ENCODE measurements at regions not wholly inside any gene's neighbourhood (a gene's known extent, or its start where the extent isn't known, plus 50 kb on each side); places are given as distances from the start of the nearest gene placed in this dataset.

DNA sequence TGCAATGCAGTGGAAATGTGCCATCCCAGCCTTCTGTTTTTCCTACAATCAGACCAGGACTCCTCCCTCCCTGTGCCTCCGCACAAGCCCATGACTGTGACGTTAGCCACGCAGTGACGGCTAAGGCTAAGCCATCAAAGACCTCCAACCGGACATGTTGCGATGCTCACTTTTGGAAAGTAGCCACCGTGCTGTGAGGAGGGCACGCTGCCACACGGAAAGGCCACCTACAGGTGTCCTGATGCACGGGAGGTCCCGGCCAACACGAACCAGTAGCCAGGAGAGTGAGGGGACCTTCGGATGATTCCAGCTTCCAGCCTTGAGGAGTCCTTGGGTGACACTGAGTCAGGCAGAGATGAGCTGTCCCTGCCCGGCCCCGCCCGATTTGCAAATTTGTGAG is 53.9 kb downstream of the FOXL1 start:
- DNase-seq, result no peak

DNA sequence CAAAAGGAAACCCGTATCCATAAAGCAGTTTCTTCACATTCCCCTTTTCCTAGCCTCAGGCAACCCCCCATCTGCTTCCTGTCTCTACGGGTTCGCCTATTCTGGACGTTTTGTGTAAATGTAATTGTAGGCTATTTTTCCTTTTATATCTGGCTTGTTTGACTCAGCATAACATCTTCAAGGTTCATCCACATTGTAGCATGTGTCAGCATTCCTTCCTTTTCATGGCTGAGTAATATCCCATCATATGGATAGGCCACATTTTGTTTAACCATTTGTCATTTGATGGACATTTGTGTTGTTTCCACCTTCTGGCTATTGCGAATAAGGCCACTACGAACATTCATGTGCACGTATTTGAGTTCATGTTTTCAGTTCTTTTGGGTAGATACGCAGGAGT is 54.6 kb downstream of the FOXL1 start:
- no peak for DNase-seq

GRCh38 chr16:86634292-86634691 is 55.9 kb downstream of the FOXL1 start:
- DNase-seq, result no peak

GRCh38 chr16:86635176-86635876 is 57.0 kb downstream of the FOXL1 start:
- no peak for DNase-seq

GRCh38 chr16:86635926-86636325 is 57.6 kb downstream of the FOXL1 start:
- no peak for DNase-seq

DNA sequence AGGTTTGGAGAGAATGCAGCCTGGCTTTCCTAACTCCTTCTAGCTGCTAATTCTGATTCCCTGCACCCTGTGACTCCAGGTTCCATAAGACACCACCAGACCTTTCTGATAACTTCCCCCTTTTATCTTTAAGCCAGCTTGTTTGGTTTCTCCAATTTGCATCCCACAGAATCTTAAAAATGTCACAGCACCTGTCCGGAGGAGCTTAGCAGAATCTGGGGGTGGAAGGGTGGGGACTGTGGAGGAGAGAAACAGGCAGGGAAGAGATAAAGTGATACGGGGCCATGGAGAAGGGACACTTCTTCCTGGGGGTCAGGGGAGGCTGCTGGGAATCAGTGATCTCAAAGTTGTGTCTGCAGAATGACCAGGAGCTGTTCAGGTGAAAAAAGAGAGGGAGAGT is 59.4 kb downstream of the FOXL1 start:
- DNase-seq, result no peak

DNA sequence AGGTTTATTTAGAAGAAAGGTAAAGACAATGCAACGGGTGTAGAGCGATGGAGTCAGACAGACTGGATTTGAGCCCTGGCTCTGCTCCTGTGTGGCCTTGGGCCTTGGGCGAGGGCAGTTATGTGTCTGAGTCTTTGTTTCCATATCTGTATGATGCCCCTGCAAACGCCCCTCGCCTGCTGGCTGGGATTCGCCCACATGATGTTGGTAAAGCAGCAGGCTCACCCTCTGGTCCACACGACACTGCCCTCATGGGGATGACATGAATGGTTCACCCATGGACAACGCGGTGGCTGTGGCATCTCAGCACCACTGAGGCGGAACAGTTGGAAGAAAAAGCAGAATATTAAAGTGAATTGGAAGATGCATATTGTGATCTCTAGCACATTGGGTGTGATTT is 60.3 kb downstream of the FOXL1 start:
- DNase-seq, result no peak

- DNase-seq, result no peak
These were observed 61.0 kb downstream of the FOXL1 start for GRCh38 chr16:86639354-86639753.

DNA sequence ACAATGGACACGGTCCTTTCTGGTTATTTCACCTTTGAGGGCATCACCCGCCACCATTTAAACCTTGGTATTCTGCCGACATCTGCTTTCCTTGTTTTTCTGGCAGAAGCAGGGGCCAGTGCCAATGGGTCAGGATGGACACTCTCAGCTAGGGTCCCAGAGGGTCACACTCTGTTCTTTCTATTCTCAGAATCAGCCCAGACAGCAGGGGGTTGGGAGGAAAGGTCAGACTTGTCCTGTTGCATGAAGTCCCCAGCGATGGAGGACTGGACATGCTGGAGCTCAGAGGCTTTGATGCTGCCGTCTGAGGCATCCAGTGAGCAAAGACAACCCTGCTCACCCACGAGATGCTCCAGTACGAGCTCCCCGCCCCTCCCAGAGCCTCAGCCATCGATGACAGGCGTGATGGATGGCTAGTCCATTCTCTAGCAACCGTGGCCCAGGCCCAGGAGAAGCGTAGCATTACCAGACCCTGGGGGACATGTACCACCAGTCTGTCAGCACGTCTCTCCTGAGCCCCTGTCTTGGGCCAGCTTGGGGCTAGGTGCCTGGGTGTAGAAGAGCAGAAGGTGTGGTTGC is 62.0 kb downstream of the FOXL1 start:
- DNase-seq, result no peak

DNA sequence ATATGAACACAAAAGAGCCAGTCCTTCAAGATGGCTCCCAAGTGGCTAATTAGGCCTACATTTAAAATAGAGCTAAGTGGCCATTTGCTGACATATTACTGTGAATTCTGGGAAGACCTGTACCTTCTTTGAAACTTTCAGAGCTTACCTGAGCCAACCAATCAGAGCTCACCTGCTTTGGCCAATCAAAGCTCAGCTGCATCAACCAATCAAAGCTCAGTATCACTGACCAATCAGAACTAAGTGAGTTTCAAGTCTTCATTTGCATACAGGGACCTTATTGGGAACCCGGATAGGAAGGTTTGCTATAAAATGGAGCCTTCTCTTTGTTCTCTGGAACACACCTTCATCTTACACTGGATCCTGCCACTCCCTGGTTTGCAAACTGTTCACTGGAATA is 63.7 kb downstream of the FOXL1 start:
- DNase-seq, result no peak

DNA sequence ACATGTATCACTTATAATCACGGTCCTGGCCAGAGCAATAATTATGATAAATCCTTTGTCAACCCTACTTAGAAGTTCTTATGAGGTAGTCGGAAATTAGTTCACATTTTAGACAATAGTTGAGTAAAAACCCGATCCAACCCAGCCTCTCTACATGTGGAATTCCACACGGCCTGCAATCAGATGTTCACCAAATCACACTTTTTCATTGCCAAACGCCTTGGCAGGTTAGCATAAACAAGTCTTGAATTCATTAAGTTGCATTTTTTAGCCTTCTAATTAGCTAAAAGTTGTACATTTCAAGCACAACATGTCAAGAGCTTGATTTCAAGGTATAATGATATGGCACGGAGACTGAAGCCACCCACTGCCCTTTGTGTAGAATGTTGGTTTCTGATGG is 65.3 kb downstream of the FOXL1 start:
- no peak for DNase-seq

- no peak for DNase-seq
These were observed 69.2 kb downstream of the FOXL1 start for GRCh38 chr16:86647561-86647960.

- DNase-seq, result no peak
These were observed 71.5 kb downstream of the FOXL1 start for GRCh38 chr16:86649875-86650274.

DNA sequence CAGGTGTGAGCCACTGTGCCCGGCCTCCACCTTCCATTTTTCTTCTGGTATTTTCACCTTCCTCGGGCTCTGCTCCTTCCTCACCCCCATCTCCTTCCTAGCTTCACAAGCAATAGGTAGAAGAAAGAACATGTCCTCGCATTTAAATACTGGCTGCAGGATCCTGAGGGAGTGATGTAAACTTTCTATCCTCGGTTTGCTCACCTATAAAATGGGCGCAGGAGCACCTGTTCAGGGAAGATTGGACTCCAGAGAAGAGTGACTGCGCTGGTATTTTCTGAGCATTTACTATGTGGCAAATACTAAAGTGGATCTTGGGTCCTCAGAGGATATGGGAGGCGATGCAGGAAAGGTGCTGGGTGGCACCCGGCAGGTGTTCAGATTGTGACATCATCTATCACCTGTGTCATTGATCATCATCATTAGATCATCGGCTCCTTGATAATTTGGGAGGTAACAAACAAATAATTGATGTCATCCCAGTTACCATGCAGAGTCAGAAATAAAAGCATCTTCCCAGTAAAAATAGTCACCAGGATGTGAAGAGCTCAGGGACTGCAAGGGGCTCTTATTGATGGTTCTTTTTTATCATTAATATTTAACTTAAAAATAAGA is 72.8 kb downstream of the FOXL1 start:
- DNase-seq, result no peak

GRCh38 chr16:86651823-86652222 is 73.5 kb downstream of the FOXL1 start:
- DNase-seq, result no peak

GRCh38 chr16:86653285-86654006 is 75.1 kb downstream of the FOXL1 start:
- no peak for DNase-seq

DNA sequence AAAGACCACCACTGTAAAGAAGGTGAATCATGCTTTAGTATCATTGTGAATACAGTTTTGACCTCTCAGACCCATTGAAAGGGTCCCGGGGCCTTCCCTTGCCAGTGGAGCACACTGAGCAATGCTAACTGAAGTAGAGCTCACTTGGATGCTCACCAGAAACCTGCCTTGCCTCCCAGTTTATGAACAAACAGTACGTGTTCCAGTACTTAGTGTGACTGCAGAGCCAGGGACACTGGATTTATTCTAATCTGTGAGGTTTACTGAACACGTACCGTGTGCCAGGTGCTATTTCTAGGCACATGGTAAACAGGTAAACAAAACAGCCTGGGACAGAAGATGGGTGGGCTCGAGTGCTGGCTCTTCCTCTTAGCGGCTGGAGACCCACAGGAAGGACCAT is 79.6 kb downstream of the FOXL1 start:
- no peak for DNase-seq

DNA sequence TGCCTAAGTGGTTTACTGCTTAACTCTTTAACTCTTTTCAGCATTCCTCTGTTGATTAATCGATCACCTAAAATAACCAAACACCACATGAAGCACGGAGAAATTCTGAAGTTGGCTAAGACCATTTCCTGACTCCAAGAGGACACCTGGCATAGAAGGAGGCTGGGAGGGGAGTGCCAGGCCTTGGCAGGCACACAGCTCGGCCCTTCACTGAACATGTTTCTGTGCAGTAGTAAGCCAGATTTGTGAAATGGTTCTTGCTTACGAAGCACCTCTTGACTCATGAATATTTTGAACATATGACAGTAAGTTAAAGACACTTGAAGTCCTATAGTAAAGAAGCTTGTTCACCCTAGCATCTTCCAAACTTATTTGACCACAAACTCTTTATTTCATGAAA is 82.3 kb downstream of the FOXL1 start:
- no peak for DNase-seq

DNA sequence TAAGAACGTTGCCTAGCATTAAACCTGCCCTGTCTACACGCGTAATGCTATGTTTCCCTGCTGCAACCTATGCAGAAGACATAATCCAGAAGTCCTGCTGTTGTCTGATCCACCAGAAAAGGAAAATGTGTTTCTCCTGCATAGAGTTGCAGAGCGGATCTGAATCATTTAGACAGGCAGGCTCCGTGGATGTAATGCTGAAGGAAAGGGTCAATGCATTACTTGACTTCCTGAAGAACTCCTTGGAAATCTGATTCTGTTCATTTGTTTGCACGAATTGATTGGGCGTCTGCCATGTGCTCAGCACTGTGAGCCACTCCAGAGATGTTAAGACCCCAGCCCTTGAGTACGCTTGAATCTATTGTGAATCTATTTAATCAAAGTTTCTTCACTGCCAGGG is 83.4 kb downstream of the FOXL1 start:
- DNase-seq, result no peak

DNA sequence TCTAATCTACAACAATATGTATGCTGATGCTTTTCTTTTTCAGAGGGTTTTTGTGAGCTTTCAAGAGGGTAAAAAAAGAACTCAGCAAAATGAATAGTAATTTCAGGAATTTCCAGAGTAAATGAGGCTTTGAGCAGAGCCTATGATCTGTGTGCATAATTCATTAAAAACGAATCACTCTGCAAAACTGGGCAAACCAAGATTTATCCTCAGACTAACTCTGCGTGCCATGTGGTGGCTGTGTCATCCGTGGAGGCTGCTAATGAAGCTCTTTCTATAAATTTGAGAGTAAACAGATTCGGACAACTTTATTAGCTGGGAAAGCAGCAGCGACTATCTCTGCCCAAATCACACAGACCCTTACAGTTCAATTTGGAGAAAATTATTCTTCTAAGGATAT is 83.8 kb downstream of the FOXL1 start:
- no peak for DNase-seq

GRCh38 chr16:86662740-86663139 is 84.4 kb downstream of the FOXL1 start:
- no peak for DNase-seq

GRCh38 chr16:86663685-86664521 is 85.6 kb downstream of the FOXL1 start:
- no peak for DNase-seq
